K562 (cell line): ENCODE measurements at regions not wholly inside any gene's neighbourhood (a gene's known extent, or its start where the extent isn't known, plus 50 kb on each side); places are given as distances from the start of the nearest gene placed in this dataset.

Source experiments
- ATAC-seq: fragments of 200-7000 bp; cut with Tn5 transposase; 3 replicates; pipeline ENCODE4 v1.9.1; 2020; ENCODE audit warnings: moderate library complexity
- BruUV-seq: library from RNA; stranded (reverse); fragments of 400-500 nt; replicated peaks from 2 replicates; lab custom pipeline; 2021; lab: Mats Ljungman, UMichigan
- CTCF ChIA-PET: fragments of 300-600 bp; formaldehyde crosslinking; extraction: SDS; loops from one replicate; lab custom pipeline; 2021; ENCODE audit warnings: low intra/inter-chr PET ratio; lab: Yijun Ruan, JAX
- POLR2A ChIA-PET: fragments of 300-600, 350-650 bp; sonication (Branson Sonifier 250); formaldehyde crosslinking; extraction: SDS; loops from one replicate; lab custom pipeline; 2021; ENCODE audit warnings: antibody characterized with exemption, inconsistent platforms; lab: Yijun Ruan, JAX
- DNase-seq, 4 experiments: peaks; one replicate each; pipeline versions ENCODE4 v3.0.0 to v3.0.0-alpha.2; 2011 to 2018; ENCODE audit warnings: low spot score in 3 of 4, mixed read lengths in 3 of 4; ENCODE audit errors: extremely low read depth in 1 of 4
- FAIRE-seq: peaks from 2 replicates; lab custom pipeline; 2011; peaks lifted over from hg19 to GRCh38; lab: Jason Lieb, UNC
- H2AFZ ChIP-seq: 2 replicates; pipeline ENCODE4 v1.6.0; 2011; ENCODE audit warnings: low read depth, low read length, control low read depth, inconsistent platforms
- H3K27ac ChIP-seq: fragments of 200-600 bp; 3 replicates; pipeline ENCODE4 v1.8.0; 2011; ENCODE audit warnings: low read depth, mild to moderate bottlenecking, control low read depth, inconsistent platforms, low read length, moderate library complexity, mixed read lengths; ENCODE audit errors: extremely low read depth
- H3K27me3 ChIP-seq, 2 experiments: fragments of 300-600 bp in 1 of 2; 2 replicates in 1 of 2; 3 replicates in 1 of 2; pipeline versions ENCODE4 v1.6.0 to v1.8.0; 2011; ENCODE audit warnings: inconsistent platforms in 2 of 2, low read length in 2 of 2, mild to moderate bottlenecking in 1 of 2, mixed read lengths in 1 of 2, moderate library complexity in 1 of 2; ENCODE audit not compliant: control insufficient read depth in 2 of 2, insufficient read depth in 2 of 2
- H3K36me3 ChIP-seq: fragments of 300-600 bp; 3 replicates; pipeline ENCODE4 v1.8.0; 2011; ENCODE audit warnings: mild to moderate bottlenecking, low read length, inconsistent platforms; ENCODE audit not compliant: control insufficient read depth, insufficient read depth
- H3K4me1 ChIP-seq, 2 experiments: fragments of 200-600 bp in 1 of 2; replicated peaks in 1 of 2; 2 replicates in 1 of 2; 3 replicates in 1 of 2; pipeline versions ENCODE4 v1.5.1 to v1.8.0; 2011; ENCODE audit warnings: inconsistent platforms in 2 of 2, low read length in 2 of 2, mild to moderate bottlenecking in 1 of 2, mixed read lengths in 1 of 2, moderate library complexity in 1 of 2; ENCODE audit not compliant: control insufficient read depth in 2 of 2, insufficient read depth in 2 of 2
- H3K4me2 ChIP-seq: 2 replicates; pipeline ENCODE4 v1.6.1; 2011; ENCODE audit warnings: low read length, control low read depth, inconsistent platforms, mixed read lengths; ENCODE audit not compliant: insufficient read depth
- H3K4me3 ChIP-seq: fragments of 200-600 bp; sonication (generic), shearing (Covaris generic); 2 replicates; pipeline ENCODE4 v1.5.1; 2016; ENCODE audit warnings: control low read depth, inconsistent platforms
- H3K79me2 ChIP-seq: fragments of 200-600 bp; 3 replicates; pipeline ENCODE4 v1.8.0; 2011; ENCODE audit warnings: low read length, inconsistent platforms; ENCODE audit not compliant: control insufficient read depth, insufficient read depth
- H3K9ac ChIP-seq, 2 experiments: 2 replicates each; pipeline versions ENCODE4 v1.6.0 to v1.6.1; 2011; ENCODE audit warnings: low read depth in 2 of 2, low read length in 2 of 2, control low read depth in 1 of 2, inconsistent platforms in 1 of 2, mild to moderate bottlenecking in 1 of 2, mixed read lengths in 1 of 2; ENCODE audit not compliant: insufficient read depth in 1 of 2
- H3K9me1 ChIP-seq: one replicate; pipeline ENCODE4 v1.6.0; 2011; ENCODE audit warnings: inconsistent platforms, mild to moderate bottlenecking, low read length, moderate library complexity; ENCODE audit not compliant: control insufficient read depth, insufficient read depth
- H3K9me3 ChIP-seq: replicated peaks from 2 replicates; pipeline ENCODE4 v1.5.1; 2011; ENCODE audit warnings: low read depth, low read length, inconsistent platforms; ENCODE audit not compliant: control insufficient read depth, insufficient read depth
- H4K20me1 ChIP-seq: replicated peaks from 2 replicates; pipeline ENCODE4 v1.6.1; 2011; ENCODE audit warnings: low read length, inconsistent platforms, mixed read lengths; ENCODE audit not compliant: control insufficient read depth, insufficient read depth
- CSDE1 ChIP-seq, 2 experiments: fragments of 450-650 bp; IDR thresholded peaks; 2 replicates each; pipeline ENCODE4 v1.6.1; 2016; ENCODE audit warnings: mild to moderate bottlenecking in 1 of 2
- FOXM1 ChIP-seq, 2 experiments: fragments of 450-650 bp in 1 of 2; sonication (generic) in 1 of 2; formaldehyde crosslinking in 1 of 2; IDR thresholded peaks; 2 replicates each; pipeline versions ENCODE4 v1.6.1 to v1.9.0; 2017 to 2022; ENCODE audit warnings: low read depth in 2 of 2, mild to moderate bottlenecking in 2 of 2, missing genetic modification reagents in 1 of 2, moderate library complexity in 1 of 2
- MEF2D ChIP-seq: conservative IDR thresholded peaks from 2 replicates; pipeline ENCODE4 v1.6.1; 2016; ENCODE audit warnings: low read depth, missing genetic modification characterization, missing compliant biosample characterization
- RCOR1 ChIP-seq, 2 experiments: IDR thresholded peaks; 2 replicates each; pipeline ENCODE4 v1.6.1; 2012; ENCODE audit warnings: low read depth in 2 of 2, low read length in 2 of 2, borderline replicate concordance in 1 of 2, improper control_type of control experiment in 1 of 2
- RFX7 ChIP-seq: fragments of 250-450 bp; sonication (Bioruptor Pico); IDR thresholded peaks from 2 replicates; pipeline ENCODE4 v1.5.1; 2021; ENCODE audit warnings: mild to moderate bottlenecking
- SLC30A9 ChIP-seq: fragments of 250-450 bp; sonication (Bioruptor Pico); IDR thresholded peaks from 2 replicates; pipeline ENCODE4 v1.8.0; 2022; ENCODE audit warnings: mild to moderate bottlenecking, moderate library complexity
- THAP7 ChIP-seq: fragments of 250-450 bp; sonication (Bioruptor Pico); IDR thresholded peaks from 2 replicates; pipeline ENCODE4 v1.5.0; 2021
- VEZF1 ChIP-seq: fragments of 200-800 bp; sonication (Bioruptor generic); IDR thresholded peaks from 2 replicates; pipeline ENCODE4 v1.6.1; 2017; ENCODE audit warnings: missing genetic modification characterization, missing compliant biosample characterization
- ZBTB5 ChIP-seq: fragments of 450-650 bp; IDR thresholded peaks from 2 replicates; pipeline ENCODE4 v1.6.1; 2017; ENCODE audit warnings: antibody characterized with exemption
- ZNF184 ChIP-seq: sonication (generic); formaldehyde crosslinking; IDR thresholded peaks from 2 replicates; pipeline ENCODE4 v1.5.0; 2020; ENCODE audit warnings: missing genetic modification reagents
- WGBS: fragments of 100-300 bp; shearing (Covaris generic); methylation state at CpG from one replicate; pipeline ENCODE4 v1.1.6; 2016; ENCODE audit warnings: low coverage, mixed read lengths; ENCODE audit not compliant: insufficient coverage; ENCODE audit errors: missing lambda C conversion rate; 5-methylcytosine and 5-hydroxymethylcytosine counted together
- in situ Hi-C: fragments of 300-500 bp; cut with MboI; formaldehyde crosslinking; loops from 4 replicates; pipeline ENCODE4 v1.15.0; 2018; ENCODE audit warnings: inconsistent platforms, mixed read lengths
- intact Hi-C: fragments of 100-400 bp; cut with micrococcal nuclease; formaldehyde crosslinking; loops from 2 replicates; pipeline ENCODE4 v1.14.2; 2022

GRCh38 chr19:28907534-28907933 lies 305.4 kb downstream of the UQCRFS1 start (continued):
- TF ChIP-seq RCOR1 (IDR thresholded peaks at IDR 0.05; ENCODE audit: borderline replicate concordance in 1 of 2, low read depth in 2 of 2, low read length in 2 of 2) (no peak), MEF2D (tag) (no peak), VEZF1 (CRISPR knock-in tag) (no peak), CSDE1 (IDR thresholded peaks at IDR 0.05) (no peak), ZNF184 (CRISPR knock-in tag) (no peak), RFX7 (CRISPR knock-in tag) (no peak)

- intact Hi-C loops (no loop called here), in situ Hi-C loops (no loop called here)
- no peak for DNase-seq
- H4K20me1 ChIP-seq = no peaks in the 10 kb centered on the region
- FAIRE-seq = no peak
- no peaks in the 10 kb centered on the region for H3K9me3 ChIP-seq
- TF ChIP-seq ZBTB5 (no peak), THAP7 (CRISPR knock-in tag) (no peak), FOXM1 (IDR thresholded peaks at IDR 0.05; ENCODE audit: low read depth) (no peak), FOXM1 (CRISPR knock-in tag; IDR thresholded peaks at IDR 0.05; ENCODE audit: low read depth) (no peak), SLC30A9 (CRISPR knock-in tag) (no peak)
- H3K4me1 ChIP-seq = no peaks in the 10 kb centered on the region
- H3K4me2 ChIP-seq = no peak overlapping the region
- H3K9ac ChIP-seq = no peak overlapping the region
- no peak for ATAC-seq
- H3K9me1 ChIP-seq = no peaks in the 10 kb centered on the region
- peaks cover 0 to 4% of the 10 kb centered on the region in 2 experiments; a peak in 2 of 5 replicates for H3K27me3 ChIP-seq
- H2AFZ ChIP-seq = no peak overlapping the region
- WGBS = 0% methylated on average over 9 of the region's 9 CpGs
- no peak overlapping the region for H3K27ac ChIP-seq
- BruUV-seq = no TSS peak
- CTCF ChIA-PET = no interaction called here
- no peaks in the 10 kb centered on the region for H3K36me3 ChIP-seq
- no peak overlapping the region for H3K4me3 ChIP-seq
- POLR2A ChIA-PET = interaction anchor here (0.6 kb wide), 1 partner anchor 85 kb away, joined by 3 read pairs; no protein-coding TSS in a partner anchor
- H3K79me2 ChIP-seq = no peaks in the 10 kb centered on the region
Measured at GRCh38 chr19:28905996-28906395, 307.0 kb downstream of the UQCRFS1 start.
